ENCODE measurements at regions not wholly inside any gene's neighbourhood (a gene's known extent, or its start where the extent isn't known, plus 50 kb on each side); places are given as distances from the start of the nearest gene placed in this dataset.

GRCh38 chr13:32904266-32904665 is 112.0 kb upstream of the KL start:
- H3K4me2 ChIP-seq = no peak overlapping the region
- H3K4me3 ChIP-seq = no peak overlapping the region
- no peaks in the 10 kb centered on the region for H3K4me1 ChIP-seq
- 74% methylated on average over 2 of the region's 2 CpGs for WGBS (ENCODE audit: missing lambda C conversion rate)
- no peak for ATAC-seq
- ChIA-PET POLR2A (no interaction called here), CTCF (no interaction called here)
- FAIRE-seq = no peak
- DNase-seq (ENCODE audit: low read depth in 1 of 2, low spot score in 1 of 2) = no peak
- H3K9me3 ChIP-seq = no peaks in the 10 kb centered on the region
- no peak overlapping the region for H3K27ac ChIP-seq
- TF ChIP-seq SMC3 (IDR thresholded peaks at IDR 0.05) (no peak), FOSB (CRISPR knock-in tag; IDR thresholded peaks at IDR 0.05) (no peak), BCL3 (IDR thresholded peaks at IDR 0.05) (no peak), HOXB13 (CRISPR knock-in tag; IDR thresholded peaks at IDR 0.05; ENCODE audit: low read depth) (no peak), TP53 (CRISPR knock-in tag; IDR thresholded peaks at IDR 0.05) (no peak), PBX3 (IDR thresholded peaks at IDR 0.05) (no peak), PHF8 (IDR thresholded peaks at IDR 0.05; ENCODE audit: borderline replicate concordance, low read depth) (no peak), HES2 (IDR thresholded peaks at IDR 0.05) (no peak), MAX (IDR thresholded peaks at IDR 0.05) (no peak), CBX8 (IDR thresholded peaks at IDR 0.05) (no peak), CEBPB (IDR thresholded peaks at IDR 0.05) (no peak), NPAS2 (CRISPR knock-in tag; IDR thresholded peaks at IDR 0.05; ENCODE audit: borderline replicate concordance) (no peak), HOXB5 (CRISPR knock-in tag; IDR thresholded peaks at IDR 0.05) (no peak), HMGXB4 (CRISPR knock-in tag; IDR thresholded peaks at IDR 0.05; ENCODE audit: borderline replicate concordance) (no peak)

- 35% methylated on average over 6 of the region's 6 CpGs for WGBS (ENCODE audit: missing lambda C conversion rate)
- POLR2A ChIA-PET = no interaction called here
- Histone ChIP-seq H3K4me2 (no peak overlapping the region), H3K4me3 (no peak overlapping the region), H3K4me1 (no peaks in the 10 kb centered on the region), H3K9me3 (no peaks in the 10 kb centered on the region), H3K27ac (no peak overlapping the region)
- no peak for FAIRE-seq
- CTCF ChIA-PET = interaction anchor here (0.7 kb wide), 1 partner anchor 508 kb away, joined by 3 read pairs; no protein-coding TSS in a partner anchor
- no peak for TF ChIP-seq HEYL (CRISPR knock-in tag; IDR thresholded peaks at IDR 0.05)
- TF ChIP-seq TP53 (CRISPR knock-in tag; IDR thresholded peaks at IDR 0.05) = no peak
- TF ChIP-seq CHD2 (IDR thresholded peaks at IDR 0.05; ENCODE audit: low read length, partially characterized antibody) = no peak
- no peak for TF ChIP-seq SMC3 (IDR thresholded peaks at IDR 0.05)
- TF ChIP-seq RFX5 (IDR thresholded peaks at IDR 0.05) = no peak
- TF ChIP-seq NFE2L2 (conservative IDR thresholded peaks at IDR 0.05; ENCODE audit: low read length) = no peak
- no peak for TF ChIP-seq SREBF2 (IDR thresholded peaks at IDR 0.05)
- no peak for TF ChIP-seq JUNB (IDR thresholded peaks at IDR 0.05)
- TF ChIP-seq HOXB5 (CRISPR knock-in tag; IDR thresholded peaks at IDR 0.05) = no peak
- no peak for ATAC-seq
- no peak for DNase-seq (ENCODE audit: low read depth in 1 of 2, low spot score in 1 of 2)
Measured at GRCh38 chr13:32905063-32905863, 111.0 kb upstream of the KL start.
